GM23338 (cell line): ENCODE measurements at regions not wholly inside any gene's neighbourhood (a gene's known extent, or its start where the extent isn't known, plus 50 kb on each side); places are given as distances from the start of the nearest gene placed in this dataset.

Experiments
- ATAC-seq: fragments of 200-7000 bp; cut with Tn5 transposase; 3 replicates; pipeline ENCODE4 v1.9.1; 2020
- DNase-seq: peaks from one replicate; pipeline ENCODE4 v3.0.0-alpha.2; 2015; ENCODE audit warnings: low spot score
- H2AFZ ChIP-seq: fragments of 200-600 bp; sonication (generic); 2 replicates; pipeline ENCODE4 v1.8.0; 2016; ENCODE audit warnings: antibody characterized with exemption, mild to moderate bottlenecking, moderate library complexity
- H3F3A ChIP-seq: fragments of 200-600 bp; sonication (generic); replicated peaks from 2 replicates; pipeline ENCODE4 v1.8.0; 2017; ENCODE audit warnings: antibody characterized with exemption, mixed run types, low read depth
- H3K27ac ChIP-seq: fragments of 200-600 bp; sonication (generic); 2 replicates; pipeline ENCODE4 v1.6.1; 2016; ENCODE audit warnings: low read depth
- H3K27me3 ChIP-seq: fragments of 200-600 bp; sonication (generic); 2 replicates; pipeline ENCODE4 v1.8.0; 2016; ENCODE audit warnings: mild to moderate bottlenecking, mixed run types, moderate library complexity; ENCODE audit not compliant: insufficient read depth
- H3K36me3 ChIP-seq: fragments of 200-600 bp; sonication (generic); 2 replicates; pipeline ENCODE4 v1.8.0; 2016; ENCODE audit warnings: mild to moderate bottlenecking; ENCODE audit not compliant: insufficient read depth
- H3K4me1 ChIP-seq: fragments of 200-600 bp; sonication (generic); 2 replicates; pipeline ENCODE4 v1.8.0; 2016; ENCODE audit warnings: mild to moderate bottlenecking, moderate library complexity; ENCODE audit not compliant: insufficient read depth
- H3K4me2 ChIP-seq: fragments of 200-600 bp; sonication (generic); 2 replicates; pipeline ENCODE4 v1.7.1; 2017; ENCODE audit warnings: mixed run types
- H3K4me3 ChIP-seq: fragments of 200-600 bp; sonication (generic); 2 replicates; pipeline ENCODE4 v1.6.1; 2016; ENCODE audit warnings: mixed run types
- H3K79me2 ChIP-seq: fragments of 200-600 bp; sonication (generic); replicated peaks from 2 replicates; pipeline ENCODE4 v1.8.0; 2017; ENCODE audit warnings: mild to moderate bottlenecking; ENCODE audit not compliant: insufficient read depth
- H3K9me2 ChIP-seq: fragments of 200-600 bp; sonication (generic); 2 replicates; pipeline ENCODE4 v1.8.0; 2017; ENCODE audit not compliant: insufficient read depth
- H4K20me1 ChIP-seq: fragments of 200-600 bp; sonication (generic); replicated peaks from 2 replicates; pipeline ENCODE4 v1.8.0; 2017; ENCODE audit warnings: mild to moderate bottlenecking; ENCODE audit not compliant: insufficient read depth
- H3K27ac Mint-ChIP-seq: 2 replicates; pipeline ENCODE4 v1.8.0; 2020; ENCODE audit warnings: inconsistent platforms, mild to moderate bottlenecking, moderate library complexity, mixed read lengths
- H3K27me3 Mint-ChIP-seq: 3 replicates; pipeline ENCODE4 v1.8.0; 2022; ENCODE audit warnings: low read depth, mild to moderate bottlenecking, moderate library complexity, mixed read lengths, inconsistent platforms; ENCODE audit not compliant: insufficient read depth, poor library complexity
- H3K36me3 Mint-ChIP-seq: 3 replicates; pipeline ENCODE4 v1.8.0; 2021; ENCODE audit warnings: low read depth, mild to moderate bottlenecking, inconsistent platforms, moderate library complexity, mixed read lengths
- H3K4me1 Mint-ChIP-seq: 3 replicates; pipeline ENCODE4 v1.8.0; 2020; ENCODE audit warnings: mild to moderate bottlenecking, inconsistent platforms, mixed read lengths
- H3K4me3 Mint-ChIP-seq: 3 replicates; pipeline ENCODE4 v1.8.0; 2021; ENCODE audit warnings: moderate library complexity, mild to moderate bottlenecking, inconsistent platforms, mixed read lengths
- H3K9me3 Mint-ChIP-seq: 3 replicates; pipeline ENCODE4 v1.8.0; 2020; ENCODE audit warnings: moderate library complexity, mild to moderate bottlenecking, inconsistent platforms, mixed read lengths
- CREB1 ChIP-seq: fragments of 250-450 bp; sonication (Bioruptor Pico); IDR thresholded peaks from 2 replicates; pipeline ENCODE4 v1.5.0; 2020; ENCODE audit warnings: low read depth, mild to moderate bottlenecking, moderate library complexity
- CTCF ChIP-seq, 2 experiments: fragments of 200-600 bp in 1 of 2; sonication (generic) in 1 of 2; conservative IDR thresholded peaks; 2 replicates each; pipeline versions ENCODE4 v1.5.1 to v1.6.1; 2016 to 2017; ENCODE audit warnings: antibody characterized with exemption in 2 of 2, low read depth in 2 of 2, mild to moderate bottlenecking in 2 of 2, moderate library complexity in 1 of 2
- ETS1 ChIP-seq: IDR thresholded peaks from 2 replicates; pipeline ENCODE4 v1.6.1; 2016; ENCODE audit warnings: antibody characterized with exemption
- EZH2 ChIP-seq: fragments of 200-600 bp; sonication (generic); IDR thresholded peaks from one replicate; pipeline ENCODE4 v1.8.0; 2017; ENCODE audit warnings: antibody characterized with exemption, mild to moderate bottlenecking, low read depth; ENCODE audit not compliant: unreplicated experiment
- JUNB ChIP-seq: IDR thresholded peaks from one replicate; pipeline ENCODE4 v1.6.1; 2016; ENCODE audit warnings: antibody characterized with exemption; ENCODE audit not compliant: unreplicated experiment
- NANOG ChIP-seq: IDR thresholded peaks from 2 replicates; pipeline ENCODE4 v1.6.1; 2016; ENCODE audit warnings: antibody characterized with exemption, borderline replicate concordance
- POLR2AphosphoS5 ChIP-seq: IDR thresholded peaks from 2 replicates; pipeline ENCODE4 v1.6.1; 2016; ENCODE audit warnings: antibody characterized with exemption, low read depth
- REST ChIP-seq: IDR thresholded peaks from one replicate; pipeline ENCODE4 v1.6.1; 2018; ENCODE audit warnings: antibody characterized with exemption; ENCODE audit not compliant: unreplicated experiment
- STAT1 ChIP-seq: IDR thresholded peaks from one replicate; pipeline ENCODE4 v1.6.1; 2016; ENCODE audit warnings: antibody characterized with exemption; ENCODE audit not compliant: unreplicated experiment
- ZNF114 ChIP-seq: fragments of 250-450 bp; sonication (Bioruptor Pico); IDR thresholded peaks from 2 replicates; pipeline ENCODE4 v1.5.0; 2020; ENCODE audit warnings: mild to moderate bottlenecking, moderate library complexity
- ZNF331 ChIP-seq: fragments of 250-450 bp; sonication (Bioruptor Pico); IDR thresholded peaks from 2 replicates; pipeline ENCODE4 v1.5.0; 2020; ENCODE audit warnings: low read depth, mild to moderate bottlenecking, moderate library complexity
- ZNF462 ChIP-seq: fragments of 250-450 bp; sonication (Bioruptor Pico); IDR thresholded peaks from 2 replicates; pipeline ENCODE4 v1.5.0; 2020; ENCODE audit warnings: mild to moderate bottlenecking, moderate library complexity

- no peak for TF ChIP-seq REST
- TF ChIP-seq ZNF114 (CRISPR knock-in tag): no peak
- no peak for TF ChIP-seq NANOG
- no peak for TF ChIP-seq CREB1
- no peak for TF ChIP-seq ETS1
- TF ChIP-seq ZNF331 (CRISPR knock-in tag): no peak
- no peak for TF ChIP-seq CTCF (conservative IDR thresholded peaks at IDR 0.05; ENCODE audit: low read depth in 2 of 2)
- TF ChIP-seq EZH2: no peak
- no peak for TF ChIP-seq POLR2AphosphoS5
- no peak for TF ChIP-seq ZNF462 (CRISPR knock-in tag)
- TF ChIP-seq JUNB: no peak
- TF ChIP-seq STAT1: no peak
- Histone ChIP-seq H3K36me3 (no peaks in the 10 kb centered on the region), H3K9me2 (peaks cover 17% of the 10 kb centered on the region), H4K20me1 (no peaks in the 10 kb centered on the region), H3F3A (no peaks in the 10 kb centered on the region), H3K4me3 (no peak overlapping the region), H3K79me2 (no peaks in the 10 kb centered on the region), H3K27ac (no peak overlapping the region), H3K27me3 (no peaks in the 10 kb centered on the region), H3K4me1 (peaks cover 26% of the 10 kb centered on the region), H2AFZ (no peak overlapping the region), H3K4me2 (no peak overlapping the region)
- DNase-seq: no peak
- no peak for ATAC-seq
- H3K9me3 Mint-ChIP-seq: no peaks in the 10 kb centered on the region
- H3K27ac Mint-ChIP-seq: no peak overlapping the region
- H3K4me3 Mint-ChIP-seq: no peak overlapping the region
- H3K36me3 Mint-ChIP-seq: no peaks in the 10 kb centered on the region
- H3K4me1 Mint-ChIP-seq: peaks cover 32% of the 10 kb centered on the region
- H3K27me3 Mint-ChIP-seq: peaks cover 7% of the 10 kb centered on the region
Observed at GRCh38 chr1:56194701-56195300, 384.6 kb downstream of the PLPP3 start.
